HCT116 (cell line): ENCODE measurements at regions not wholly inside any gene's neighbourhood (a gene's known extent, or its start where the extent isn't known, plus 50 kb on each side); places are given as distances from the start of the nearest gene placed in this dataset.

ENCODE experiments used
- EGR1 ChIP-seq: IDR thresholded peaks from 2 replicates; pipeline ENCODE4 v1.6.1; 2012; ENCODE audit warnings: low read depth
- ELF1 ChIP-seq: IDR thresholded peaks from 2 replicates; pipeline ENCODE4 v1.6.1; 2012; ENCODE audit warnings: low read depth, borderline replicate concordance
- POLR2A ChIP-seq: IDR thresholded peaks from 2 replicates; pipeline ENCODE4 v1.7.0; 2011; ENCODE audit warnings: borderline replicate concordance; ENCODE audit not compliant: insufficient read depth, insufficient read length; ENCODE audit errors: extremely low read depth
- POLR2AphosphoS5 ChIP-seq: IDR thresholded peaks from 2 replicates; pipeline ENCODE4 v1.6.1; 2011; ENCODE audit warnings: mild to moderate bottlenecking, low read depth, low read length, moderate library complexity
- TCF7L2 ChIP-seq: IDR thresholded peaks from 2 replicates; pipeline ENCODE4 v1.7.0; 2011; ENCODE audit warnings: borderline replicate concordance, inconsistent platforms; ENCODE audit not compliant: insufficient read depth, insufficient read length; ENCODE audit errors: extremely low read depth
- YY1 ChIP-seq: IDR thresholded peaks from 2 replicates; pipeline ENCODE4 v1.6.1; 2011; ENCODE audit warnings: low read length, low read depth, moderate library complexity, mild to moderate bottlenecking; ENCODE audit not compliant: insufficient replicate concordance; ENCODE audit errors: extremely low read depth
- TF ChIP-seq, protein P1 (sequence below), 3 experiments: fragments of 200-600 bp in 1 of 3; sonication (generic) in 1 of 3; IDR thresholded peaks in 2 of 3; conservative IDR thresholded peaks in 1 of 3; 2 replicates each; pipeline ENCODE4 v1.5.1; 2012 to 2017; ENCODE audit warnings: low read depth in 2 of 3, low read length in 2 of 3, antibody characterized with exemption in 1 of 3, borderline replicate concordance in 1 of 3, control low read depth in 1 of 3, mild to moderate bottlenecking in 1 of 3, mixed read lengths in 1 of 3, mixed run types in 1 of 3, moderate library complexity in 1 of 3; ENCODE audit not compliant: insufficient read depth in 1 of 3

DNA sequence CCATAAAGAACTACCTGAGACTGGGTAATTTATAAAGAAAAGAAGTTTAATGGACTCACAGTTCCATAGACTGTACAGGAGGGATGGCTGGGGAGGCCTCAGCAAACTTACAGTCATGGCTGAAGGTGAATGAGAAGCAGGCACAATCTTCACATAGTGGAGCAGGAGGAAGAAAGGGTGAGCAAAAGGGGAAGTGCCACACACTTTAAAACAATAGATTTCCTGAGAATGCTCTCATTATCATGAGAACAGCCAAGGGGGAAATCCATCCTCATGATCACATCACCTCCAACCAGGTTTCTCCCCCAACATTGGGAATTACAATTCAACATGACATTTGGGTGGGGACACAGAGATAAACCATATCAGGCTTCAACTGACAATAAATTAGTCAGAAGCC, 664.9 kb downstream of the TAF11L14 start:
- no peak for TF ChIP-seq POLR2A
- no peak for TF ChIP-seq POLR2AphosphoS5
- no peak for TF ChIP-seq TCF7L2
- TF ChIP-seq, protein P1, sequence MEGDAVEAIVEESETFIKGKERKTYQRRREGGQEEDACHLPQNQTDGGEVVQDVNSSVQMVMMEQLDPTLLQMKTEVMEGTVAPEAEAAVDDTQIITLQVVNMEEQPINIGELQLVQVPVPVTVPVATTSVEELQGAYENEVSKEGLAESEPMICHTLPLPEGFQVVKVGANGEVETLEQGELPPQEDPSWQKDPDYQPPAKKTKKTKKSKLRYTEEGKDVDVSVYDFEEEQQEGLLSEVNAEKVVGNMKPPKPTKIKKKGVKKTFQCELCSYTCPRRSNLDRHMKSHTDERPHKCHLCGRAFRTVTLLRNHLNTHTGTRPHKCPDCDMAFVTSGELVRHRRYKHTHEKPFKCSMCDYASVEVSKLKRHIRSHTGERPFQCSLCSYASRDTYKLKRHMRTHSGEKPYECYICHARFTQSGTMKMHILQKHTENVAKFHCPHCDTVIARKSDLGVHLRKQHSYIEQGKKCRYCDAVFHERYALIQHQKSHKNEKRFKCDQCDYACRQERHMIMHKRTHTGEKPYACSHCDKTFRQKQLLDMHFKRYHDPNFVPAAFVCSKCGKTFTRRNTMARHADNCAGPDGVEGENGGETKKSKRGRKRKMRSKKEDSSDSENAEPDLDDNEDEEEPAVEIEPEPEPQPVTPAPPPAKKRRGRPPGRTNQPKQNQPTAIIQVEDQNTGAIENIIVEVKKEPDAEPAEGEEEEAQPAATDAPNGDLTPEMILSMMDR (IDR thresholded peaks at IDR 0.05 in 2 of 3, conservative IDR thresholded peaks at IDR 0.05 in 1 of 3; ENCODE audit: borderline replicate concordance in 1 of 3, insufficient read depth in 1 of 3, low read depth in 2 of 3, low read length in 2 of 3) = no peak
- no peak for TF ChIP-seq YY1
- no peak for TF ChIP-seq ELF1
- no peak for TF ChIP-seq EGR1
